ENCODE measurements at regions not wholly inside any gene's neighbourhood (a gene's known extent, or its start where the extent isn't known, plus 50 kb on each side); places are given as distances from the start of the nearest gene placed in this dataset.

GRCh38 chrX:114365065-114365834, 218.6 kb upstream of the HTR2C start:
- Histone ChIP-seq H3F3A (ENCODE audit: insufficient read depth, low read length) (no peaks in the 10 kb centered on the region), H2AFZ (ENCODE audit: low read length) (no peak overlapping the region), H3K9me2 (ENCODE audit: low read depth, low read length) (no peaks in the 10 kb centered on the region), H3K27me3 (ENCODE audit: insufficient read depth, low read length) (no peaks in the 10 kb centered on the region), H3K9me3 (ENCODE audit: low read length) (no peaks in the 10 kb centered on the region), H3K9ac (ENCODE audit: low read length) (no peak overlapping the region), H3K36me3 (ENCODE audit: insufficient read depth, low read length) (no peaks in the 10 kb centered on the region), H3K79me2 (ENCODE audit: insufficient read depth, low read length) (no peaks in the 10 kb centered on the region), H3K4me3 (ENCODE audit: low read depth, low read length, poor library complexity, severe bottlenecking) (no peak overlapping the region), H4K20me1 (ENCODE audit: insufficient read depth, low read length) (no peaks in the 10 kb centered on the region), H3K27ac (ENCODE audit: low read depth, low read length, poor library complexity, severe bottlenecking) (no peak overlapping the region), H3K4me1 (ENCODE audit: insufficient read depth, low read length, severe bottlenecking) (no peaks in the 10 kb centered on the region), H3K4me2 (ENCODE audit: low read length) (no peak overlapping the region)
- TF ChIP-seq, protein P1, sequence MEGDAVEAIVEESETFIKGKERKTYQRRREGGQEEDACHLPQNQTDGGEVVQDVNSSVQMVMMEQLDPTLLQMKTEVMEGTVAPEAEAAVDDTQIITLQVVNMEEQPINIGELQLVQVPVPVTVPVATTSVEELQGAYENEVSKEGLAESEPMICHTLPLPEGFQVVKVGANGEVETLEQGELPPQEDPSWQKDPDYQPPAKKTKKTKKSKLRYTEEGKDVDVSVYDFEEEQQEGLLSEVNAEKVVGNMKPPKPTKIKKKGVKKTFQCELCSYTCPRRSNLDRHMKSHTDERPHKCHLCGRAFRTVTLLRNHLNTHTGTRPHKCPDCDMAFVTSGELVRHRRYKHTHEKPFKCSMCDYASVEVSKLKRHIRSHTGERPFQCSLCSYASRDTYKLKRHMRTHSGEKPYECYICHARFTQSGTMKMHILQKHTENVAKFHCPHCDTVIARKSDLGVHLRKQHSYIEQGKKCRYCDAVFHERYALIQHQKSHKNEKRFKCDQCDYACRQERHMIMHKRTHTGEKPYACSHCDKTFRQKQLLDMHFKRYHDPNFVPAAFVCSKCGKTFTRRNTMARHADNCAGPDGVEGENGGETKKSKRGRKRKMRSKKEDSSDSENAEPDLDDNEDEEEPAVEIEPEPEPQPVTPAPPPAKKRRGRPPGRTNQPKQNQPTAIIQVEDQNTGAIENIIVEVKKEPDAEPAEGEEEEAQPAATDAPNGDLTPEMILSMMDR (IDR thresholded peaks at IDR 0.05; ENCODE audit: low read length) = no peak
- TF ChIP-seq EZH2 (IDR thresholded peaks at IDR 0.05; ENCODE audit: borderline replicate concordance, low read length) = no peak

GRCh38 chrX:114372937-114373336, 210.9 kb upstream of the HTR2C start:
- Histone ChIP-seq H3K27ac (ENCODE audit: low read depth, low read length, poor library complexity, severe bottlenecking) (no peak overlapping the region), H3K27me3 (ENCODE audit: insufficient read depth, low read length) (no peaks in the 10 kb centered on the region), H4K20me1 (ENCODE audit: insufficient read depth, low read length) (no peaks in the 10 kb centered on the region), H3K4me3 (ENCODE audit: low read depth, low read length, poor library complexity, severe bottlenecking) (no peak overlapping the region), H3K4me1 (ENCODE audit: insufficient read depth, low read length, severe bottlenecking) (no peaks in the 10 kb centered on the region), H3K36me3 (ENCODE audit: insufficient read depth, low read length) (no peaks in the 10 kb centered on the region), H2AFZ (ENCODE audit: low read length) (no peak overlapping the region), H3K4me2 (ENCODE audit: low read length) (no peak overlapping the region), H3K9me3 (ENCODE audit: low read length) (no peaks in the 10 kb centered on the region), H3F3A (ENCODE audit: insufficient read depth, low read length) (no peaks in the 10 kb centered on the region), H3K79me2 (ENCODE audit: insufficient read depth, low read length) (no peaks in the 10 kb centered on the region), H3K9me2 (ENCODE audit: low read depth, low read length) (no peaks in the 10 kb centered on the region), H3K9ac (ENCODE audit: low read length) (no peak overlapping the region)
- TF ChIP-seq EZH2 (IDR thresholded peaks at IDR 0.05; ENCODE audit: borderline replicate concordance, low read length) = no peak
- TF ChIP-seq, protein P1 (IDR thresholded peaks at IDR 0.05; ENCODE audit: low read length) = no peak

DNA sequence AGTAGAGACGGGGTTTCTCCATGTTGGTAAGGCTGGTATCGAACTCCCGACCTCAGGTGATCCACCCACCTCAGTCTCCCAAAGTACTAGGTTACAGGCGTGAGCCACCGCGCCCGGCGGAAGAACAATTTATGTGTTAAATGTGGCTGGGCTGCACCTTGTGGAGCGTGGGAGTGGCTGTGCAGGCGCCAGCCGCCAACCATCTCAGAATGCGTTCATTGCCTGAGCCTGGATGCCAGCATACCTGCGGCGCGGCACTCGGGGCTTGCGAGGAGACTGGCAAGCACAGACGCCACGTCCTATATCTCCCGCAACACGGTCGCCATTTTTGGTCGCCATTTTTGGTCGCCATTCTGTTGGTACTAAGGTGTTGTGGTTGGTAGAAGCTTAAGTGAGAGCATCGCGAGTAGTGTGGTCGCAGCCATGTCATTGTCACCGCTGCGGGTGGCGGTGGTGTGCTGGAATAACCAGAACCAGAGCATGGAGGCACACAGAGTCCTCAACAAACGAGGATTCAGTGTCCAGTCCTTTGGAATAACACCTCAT, 193.6 kb upstream of the HTR2C start:
- Histone ChIP-seq H3K9ac (ENCODE audit: low read length) (no peak overlapping the region), H2AFZ (ENCODE audit: low read length) (no peak overlapping the region), H3K4me2 (ENCODE audit: low read length) (no peak overlapping the region), H3K9me2 (ENCODE audit: low read depth, low read length) (no peaks in the 10 kb centered on the region), H4K20me1 (ENCODE audit: insufficient read depth, low read length) (no peaks in the 10 kb centered on the region), H3K36me3 (ENCODE audit: insufficient read depth, low read length) (no peaks in the 10 kb centered on the region), H3K9me3 (ENCODE audit: low read length) (no peaks in the 10 kb centered on the region), H3K27ac (ENCODE audit: low read depth, low read length, poor library complexity, severe bottlenecking) (no peak overlapping the region), H3K27me3 (ENCODE audit: insufficient read depth, low read length) (no peaks in the 10 kb centered on the region), H3F3A (ENCODE audit: insufficient read depth, low read length) (no peaks in the 10 kb centered on the region), H3K4me1 (ENCODE audit: insufficient read depth, low read length, severe bottlenecking) (no peaks in the 10 kb centered on the region), H3K4me3 (ENCODE audit: low read depth, low read length, poor library complexity, severe bottlenecking) (no peak overlapping the region), H3K79me2 (ENCODE audit: insufficient read depth, low read length) (no peaks in the 10 kb centered on the region)
- TF ChIP-seq, protein P1 (IDR thresholded peaks at IDR 0.05; ENCODE audit: low read length) = no peak
- TF ChIP-seq EZH2 (IDR thresholded peaks at IDR 0.05; ENCODE audit: borderline replicate concordance, low read length) = no peak

Measured in OCI-LY1 (cell line).